Adrenal gland (tissue), 5 donors: ENCODE measurements at regions not wholly inside any gene's neighbourhood (a gene's known extent, or its start where the extent isn't known, plus 50 kb on each side); places are given as distances from the start of the nearest gene placed in this dataset.

Source experiments
- POLR2A ChIP-seq, 2 donors: fragments of 450-650 bp; IDR thresholded peaks; one replicate each; pipeline ENCODE4 v1.6.1; 2017; ENCODE audit warnings: antibody characterized with exemption in 2 of 2, mild to moderate bottlenecking in 2 of 2, moderate library complexity in 1 of 2
- TF ChIP-seq, protein P1 (sequence below), 6 experiments: fragments of 450-650 bp in 4 of 6; fragments of 200-600 bp in 2 of 6; sonication (generic) in 1 of 6; IDR thresholded peaks; 1 replicate in 5 of 6; 2 replicates in 1 of 6; pipeline versions ENCODE4 v1.5.1 to v1.8.0; 2016 to 2021; ENCODE audit warnings: antibody characterized with exemption in 6 of 6, mild to moderate bottlenecking in 2 of 6, moderate library complexity in 1 of 6
- donor health status: DM: no; HTN: no; CAD: no.

GRCh38 chr16:73955702-73956101 is 340.9 kb upstream of the PSMD7 start:
- TF ChIP-seq, protein P1, sequence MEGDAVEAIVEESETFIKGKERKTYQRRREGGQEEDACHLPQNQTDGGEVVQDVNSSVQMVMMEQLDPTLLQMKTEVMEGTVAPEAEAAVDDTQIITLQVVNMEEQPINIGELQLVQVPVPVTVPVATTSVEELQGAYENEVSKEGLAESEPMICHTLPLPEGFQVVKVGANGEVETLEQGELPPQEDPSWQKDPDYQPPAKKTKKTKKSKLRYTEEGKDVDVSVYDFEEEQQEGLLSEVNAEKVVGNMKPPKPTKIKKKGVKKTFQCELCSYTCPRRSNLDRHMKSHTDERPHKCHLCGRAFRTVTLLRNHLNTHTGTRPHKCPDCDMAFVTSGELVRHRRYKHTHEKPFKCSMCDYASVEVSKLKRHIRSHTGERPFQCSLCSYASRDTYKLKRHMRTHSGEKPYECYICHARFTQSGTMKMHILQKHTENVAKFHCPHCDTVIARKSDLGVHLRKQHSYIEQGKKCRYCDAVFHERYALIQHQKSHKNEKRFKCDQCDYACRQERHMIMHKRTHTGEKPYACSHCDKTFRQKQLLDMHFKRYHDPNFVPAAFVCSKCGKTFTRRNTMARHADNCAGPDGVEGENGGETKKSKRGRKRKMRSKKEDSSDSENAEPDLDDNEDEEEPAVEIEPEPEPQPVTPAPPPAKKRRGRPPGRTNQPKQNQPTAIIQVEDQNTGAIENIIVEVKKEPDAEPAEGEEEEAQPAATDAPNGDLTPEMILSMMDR (IDR thresholded peaks at IDR 0.05), result no peak
- TF ChIP-seq POLR2A (IDR thresholded peaks at IDR 0.05), result no peak
